Lung (tissue), 11 donors: ENCODE measurements at regions not wholly inside any gene's neighbourhood (a gene's known extent, or its start where the extent isn't known, plus 50 kb on each side); places are given as distances from the start of the nearest gene placed in this dataset.

ENCODE experiments used
- ATAC-seq: fragments of 200-7000 bp; cut with Tn5 transposase; one replicate; pipeline ENCODE4 v1.9.1; 2020; ENCODE audit warnings: moderate number of reproducible peaks; ENCODE audit not compliant: insufficient read depth, low FRiP score
- DNase-seq, 3 donors: peaks; one replicate each; pipeline ENCODE4 v3.0.0-alpha.2; 2013 to 2017
- H3K27ac ChIP-seq, 2 donors: one replicate each; pipeline ENCODE4 v1.5.1; 2013; ENCODE audit warnings: mild to moderate bottlenecking in 2 of 2, moderate library complexity in 2 of 2, control low read depth in 1 of 2, inconsistent platforms in 1 of 2, low read depth in 1 of 2, low read length in 1 of 2
- H3K27me3 ChIP-seq, 3 donors: one replicate each; pipeline ENCODE4 v1.5.1; 2013; ENCODE audit warnings: low read length in 2 of 3; ENCODE audit not compliant: control insufficient read depth in 3 of 3, insufficient read depth in 3 of 3
- H3K36me3 ChIP-seq, 4 donors: one replicate each; pipeline ENCODE4 v1.5.1; 2013; ENCODE audit warnings: low read length in 4 of 4, mild to moderate bottlenecking in 1 of 4, moderate library complexity in 1 of 4; ENCODE audit not compliant: control insufficient read depth in 4 of 4, insufficient read depth in 4 of 4
- H3K4me1 ChIP-seq, 5 donors: one replicate each; pipeline ENCODE4 v1.5.1; 2013; ENCODE audit warnings: low read length in 5 of 5, mild to moderate bottlenecking in 2 of 5, moderate library complexity in 1 of 5; ENCODE audit not compliant: control insufficient read depth in 5 of 5, insufficient read depth in 5 of 5
- H3K4me3 ChIP-seq: one replicate; pipeline ENCODE4 v1.5.1; 2013; ENCODE audit warnings: mild to moderate bottlenecking, control low read depth, moderate library complexity
- H3K9ac ChIP-seq, 2 donors: one replicate each; pipeline ENCODE4 v1.5.1; 2013; ENCODE audit warnings: low read length in 2 of 2, control low read depth in 1 of 2; ENCODE audit not compliant: insufficient read depth in 1 of 2
- H3K9me3 ChIP-seq, 4 donors: one replicate each; pipeline ENCODE4 v1.5.1; 2013; ENCODE audit warnings: low read length in 3 of 4, mild to moderate bottlenecking in 1 of 4, moderate library complexity in 1 of 4; ENCODE audit not compliant: control insufficient read depth in 4 of 4, insufficient read depth in 3 of 4
- WGBS, 2 donors: extraction: QIAGEN DNeasy Blood & Tissue Kit; methylation state at CpG; one replicate each; pipeline ENCODE4 v1.1.7; 2013; 5-methylcytosine and 5-hydroxymethylcytosine counted together
- TF ChIP-seq, protein P1 (sequence below): IDR thresholded peaks from 2 replicates; pipeline ENCODE4 v1.5.1; 2012; ENCODE audit warnings: mild to moderate bottlenecking; ENCODE audit errors: control extremely low read depth, extremely low read depth
- donor health status: control.
- donor health status: control.
- donor health status: Bipolar disorder and iron deficiency.
- donor health status: healthy.
- donor health status: DM: yes; HTN: yes; CAD: no.

DNA sequence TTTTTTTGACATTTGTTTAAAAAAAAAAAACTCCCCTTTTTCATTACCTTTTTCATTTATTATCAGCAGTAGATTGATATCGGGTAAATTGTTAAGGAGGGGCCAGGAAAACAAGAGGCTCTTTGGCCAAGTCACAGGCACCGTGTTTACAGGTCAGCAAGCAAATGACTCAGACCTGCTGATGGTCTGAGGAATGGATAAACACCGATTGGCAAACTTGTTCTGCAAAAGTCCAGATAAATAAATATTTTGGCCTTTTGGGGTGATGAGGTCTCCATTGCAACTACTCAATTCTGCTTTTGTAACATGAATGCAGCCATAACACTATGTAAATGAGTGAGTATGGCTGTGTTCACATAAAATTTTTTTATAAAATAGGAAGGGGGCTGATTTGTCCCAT is 94.0 kb downstream of the RPS29 start:
- ATAC-seq = no peak
- Histone ChIP-seq H3K9ac (no peak overlapping the region), H3K9me3 (peaks cover 0 to 2% (median 0%) of the 10 kb centered on the region in 4 donors), H3K27me3 (no peaks in the 10 kb centered on the region), H3K36me3 (no peaks in the 10 kb centered on the region), H3K4me3 (no peak overlapping the region), H3K4me1 (peaks cover 0 to 19% (median 0%) of the 10 kb centered on the region in 5 donors), H3K27ac (no peak overlapping the region)
- TF ChIP-seq, protein P1, sequence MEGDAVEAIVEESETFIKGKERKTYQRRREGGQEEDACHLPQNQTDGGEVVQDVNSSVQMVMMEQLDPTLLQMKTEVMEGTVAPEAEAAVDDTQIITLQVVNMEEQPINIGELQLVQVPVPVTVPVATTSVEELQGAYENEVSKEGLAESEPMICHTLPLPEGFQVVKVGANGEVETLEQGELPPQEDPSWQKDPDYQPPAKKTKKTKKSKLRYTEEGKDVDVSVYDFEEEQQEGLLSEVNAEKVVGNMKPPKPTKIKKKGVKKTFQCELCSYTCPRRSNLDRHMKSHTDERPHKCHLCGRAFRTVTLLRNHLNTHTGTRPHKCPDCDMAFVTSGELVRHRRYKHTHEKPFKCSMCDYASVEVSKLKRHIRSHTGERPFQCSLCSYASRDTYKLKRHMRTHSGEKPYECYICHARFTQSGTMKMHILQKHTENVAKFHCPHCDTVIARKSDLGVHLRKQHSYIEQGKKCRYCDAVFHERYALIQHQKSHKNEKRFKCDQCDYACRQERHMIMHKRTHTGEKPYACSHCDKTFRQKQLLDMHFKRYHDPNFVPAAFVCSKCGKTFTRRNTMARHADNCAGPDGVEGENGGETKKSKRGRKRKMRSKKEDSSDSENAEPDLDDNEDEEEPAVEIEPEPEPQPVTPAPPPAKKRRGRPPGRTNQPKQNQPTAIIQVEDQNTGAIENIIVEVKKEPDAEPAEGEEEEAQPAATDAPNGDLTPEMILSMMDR = no peak
- no peak for DNase-seq
- WGBS, 2 donors = 59 to 75% methylated on average over 3 of the region's 3 CpGs

DNA sequence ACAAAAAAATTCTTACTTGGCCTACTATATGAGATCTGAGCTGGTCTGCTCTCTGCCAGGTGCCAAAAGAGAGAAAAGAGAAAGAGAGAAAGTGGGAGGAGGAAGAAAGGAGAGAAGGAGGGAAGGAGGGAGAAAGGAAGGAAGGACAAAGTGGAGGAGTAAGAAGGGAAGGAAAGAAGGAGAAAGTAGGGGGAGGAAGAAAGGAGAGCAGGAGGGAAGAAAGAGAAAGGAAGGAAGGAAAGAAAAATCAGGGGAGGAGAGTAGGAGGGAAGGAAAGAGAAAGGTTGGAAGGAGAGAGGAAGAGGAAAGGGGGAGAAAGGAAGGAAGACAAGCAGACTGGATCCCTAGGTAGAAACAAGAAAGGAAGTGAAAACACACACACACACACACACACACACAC is 96.8 kb downstream of the RPS29 start:
- H3K9ac ChIP-seq = no peak overlapping the region
- TF ChIP-seq, protein P1 = no peak
- H3K27me3 ChIP-seq = no peaks in the 10 kb centered on the region
- H3K4me1 ChIP-seq = peaks cover 0 to 10% (median 0%) of the 10 kb centered on the region in 5 donors
- peaks cover 0 to 2% (median 0%) of the 10 kb centered on the region in 4 donors for H3K9me3 ChIP-seq
- no peak for ATAC-seq
- H3K36me3 ChIP-seq = no peaks in the 10 kb centered on the region
- H3K27ac ChIP-seq = no peak overlapping the region
- no peak overlapping the region for H3K4me3 ChIP-seq
- no peak for DNase-seq

DNA sequence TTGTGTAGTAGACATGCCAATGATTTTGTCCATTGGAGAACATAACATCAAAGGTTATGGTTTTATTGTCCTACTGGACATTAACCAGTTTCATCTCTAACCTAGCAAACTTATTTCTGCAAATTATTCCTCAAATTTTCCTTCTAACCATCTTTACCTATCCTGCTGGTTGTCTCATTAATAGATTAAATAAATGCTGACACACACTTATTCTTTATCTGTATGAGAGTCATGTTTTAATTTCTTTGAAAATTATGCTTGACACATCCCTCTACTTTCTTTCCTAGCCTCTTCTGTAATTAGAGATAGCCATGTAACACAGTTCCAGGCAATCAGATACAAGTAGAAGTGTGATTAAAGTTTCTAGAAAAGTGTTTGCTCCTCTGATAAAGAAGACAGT is 98.9 kb downstream of the RPS29 start:
- H3K4me1 ChIP-seq = no peaks in the 10 kb centered on the region
- H3K4me3 ChIP-seq = no peak overlapping the region
- TF ChIP-seq, protein P1 = no peak
- no peak overlapping the region for H3K9ac ChIP-seq
- H3K27ac ChIP-seq = no peak overlapping the region
- no peaks in the 10 kb centered on the region for H3K36me3 ChIP-seq
- H3K27me3 ChIP-seq = no peaks in the 10 kb centered on the region
- no peak for ATAC-seq
- peaks cover 0 to 2% (median 0%) of the 10 kb centered on the region in 4 donors for H3K9me3 ChIP-seq
- DNase-seq = no peak

DNA sequence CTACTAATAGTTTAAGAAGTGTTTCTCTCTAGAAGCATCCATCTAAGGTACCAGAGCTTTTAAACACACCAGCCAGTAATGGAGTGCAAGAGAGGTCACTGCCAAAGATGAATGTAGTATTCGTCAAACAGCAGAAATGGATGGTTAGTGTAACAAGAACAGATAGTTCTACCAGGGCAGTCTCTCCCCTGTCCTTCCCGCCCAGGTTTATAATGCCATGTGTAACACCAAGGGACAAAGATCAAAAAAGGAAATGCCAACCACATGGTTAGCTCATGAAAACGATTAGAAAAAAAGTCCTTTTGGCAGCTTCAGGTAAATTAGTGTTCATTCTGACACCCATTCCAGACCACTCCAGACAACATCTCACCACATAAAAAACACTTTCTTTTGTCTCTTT is 100.9 kb downstream of the RPS29 start:
- DNase-seq (no peak), ATAC-seq (no peak)
- H3K4me1 ChIP-seq = no peaks in the 10 kb centered on the region
- no peaks in the 10 kb centered on the region for H3K36me3 ChIP-seq
- H3K9ac ChIP-seq = no peak overlapping the region
- no peak overlapping the region for H3K4me3 ChIP-seq
- no peaks in the 10 kb centered on the region for H3K27me3 ChIP-seq
- TF ChIP-seq, protein P1 = no peak
- no peak overlapping the region for H3K27ac ChIP-seq
- WGBS, 2 donors = 65 to 67% methylated on average over 3 of the region's 3 CpGs
- H3K9me3 ChIP-seq = peaks cover 0 to 4% (median under 1%) of the 10 kb centered on the region in 4 donors
